GM04503 (cell line): ENCODE measurements at regions not wholly inside any gene's neighbourhood (a gene's known extent, or its start where the extent isn't known, plus 50 kb on each side); places are given as distances from the start of the nearest gene placed in this dataset.

Source experiments
- DNase-seq: peaks from one replicate; pipeline ENCODE4 v3.0.0-alpha.2; 2012; ENCODE audit warnings: low read depth

DNA sequence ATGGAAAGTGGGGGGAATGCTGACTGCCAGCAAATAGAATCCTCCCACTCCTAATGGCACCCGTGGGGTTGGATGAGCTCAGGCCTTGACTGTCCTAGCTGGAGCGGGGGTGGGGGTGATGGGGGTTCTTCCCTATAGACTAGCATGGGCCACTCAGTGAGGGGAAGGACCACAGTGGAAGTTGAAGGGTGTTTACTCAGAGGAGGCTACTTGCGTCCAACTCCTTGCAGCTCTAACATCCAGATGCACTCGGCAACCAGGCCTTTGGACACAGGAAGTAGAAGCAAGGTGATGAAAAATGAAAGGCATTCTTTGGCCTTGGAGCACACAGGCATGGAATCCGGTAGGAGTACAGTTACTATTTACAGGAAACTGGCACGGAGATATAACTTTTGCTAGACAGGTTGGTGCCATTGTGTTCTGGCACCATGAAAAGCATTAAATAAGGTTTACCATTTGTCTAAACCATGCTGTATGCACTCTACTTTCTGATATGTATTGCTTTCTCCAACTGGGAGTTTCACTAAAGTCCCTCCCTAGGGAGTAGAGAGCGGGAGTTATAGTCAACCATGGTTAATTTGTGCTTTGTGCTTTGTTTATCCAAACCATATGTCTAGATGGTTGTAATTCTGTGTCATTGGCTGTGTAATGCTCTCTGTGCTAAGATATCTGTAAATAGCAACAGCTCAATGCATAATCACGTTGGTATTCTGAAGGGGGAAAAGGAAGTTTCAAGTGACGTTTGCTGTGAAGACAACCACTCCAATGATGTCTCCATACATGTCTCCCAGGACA, 125.3 kb downstream of the TSHZ3 start:
- DNase-seq = peak; percentile 97

GRCh38 chr19:31220540-31220939, 128.7 kb downstream of the TSHZ3 start:
- DNase-seq = no peak

DNA sequence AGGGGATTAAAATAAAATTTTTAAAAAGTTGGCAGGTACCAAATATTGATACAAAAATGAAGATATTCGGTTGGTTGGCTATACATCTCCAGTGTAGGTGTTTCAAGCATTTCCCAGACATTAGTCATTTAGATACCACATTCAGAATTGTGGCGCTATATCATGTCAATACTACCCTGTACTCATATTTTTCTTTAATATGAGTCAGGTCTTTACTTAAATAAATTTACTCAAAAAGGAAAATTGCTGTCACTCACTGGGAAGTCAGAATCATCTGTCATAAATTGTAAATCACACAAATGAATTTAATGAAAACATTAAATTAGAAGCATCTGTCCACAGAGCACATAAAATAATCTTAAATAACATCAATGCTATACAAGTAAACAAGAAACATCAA, 134.2 kb downstream of the TSHZ3 start:
- no peak for DNase-seq

GRCh38 chr19:31214086-31214485, 135.2 kb downstream of the TSHZ3 start:
- DNase-seq = peak; percentile 97

DNA sequence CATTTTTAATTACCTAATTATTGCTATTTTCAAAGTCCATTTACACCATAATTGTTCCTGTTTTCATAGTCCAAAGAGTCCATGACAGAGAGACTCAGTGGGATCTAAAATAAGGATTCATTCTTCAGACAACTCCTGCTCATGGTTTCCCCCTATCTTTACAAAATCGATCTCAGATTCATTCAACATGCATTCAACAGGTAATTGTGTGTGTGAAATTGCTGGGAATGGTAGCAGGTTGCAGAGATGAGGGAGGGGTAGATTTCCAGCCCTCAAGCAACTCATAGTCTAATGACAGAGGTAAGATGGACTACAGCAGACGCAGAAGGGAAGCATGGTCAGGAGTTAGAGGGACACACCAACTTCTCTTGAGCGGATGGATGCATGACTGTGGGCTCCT, 138.1 kb downstream of the TSHZ3 start:
- DNase-seq = no peak

DNA sequence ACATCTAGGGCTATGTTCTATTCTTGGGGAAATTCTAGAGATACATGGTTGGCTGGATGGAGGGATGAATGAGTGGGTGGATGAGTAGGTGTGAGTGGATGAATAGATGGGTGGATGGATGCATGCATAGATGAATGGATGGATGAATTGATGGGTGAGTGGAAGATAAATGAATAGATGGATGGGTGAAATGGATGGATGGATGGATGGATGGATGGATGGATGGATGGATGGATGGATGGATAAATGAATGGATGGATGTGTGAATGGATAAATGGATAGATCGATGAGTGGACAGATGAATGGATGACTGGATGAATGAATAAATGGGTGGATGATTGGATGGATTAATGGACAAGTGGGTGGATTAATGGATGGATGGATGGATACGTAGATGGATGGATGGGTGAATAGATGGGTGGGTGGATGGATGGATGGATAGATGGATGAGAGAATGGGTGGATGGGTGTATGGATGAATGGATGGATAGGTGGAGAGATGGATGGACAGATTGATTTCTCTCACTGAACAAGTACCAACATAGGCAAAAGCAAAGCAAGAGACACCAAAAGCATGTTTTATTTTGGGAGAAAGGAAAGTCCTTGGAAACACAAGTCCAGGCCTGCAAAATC, 143.2 kb downstream of the TSHZ3 start:
- DNase-seq = no peak

DNA sequence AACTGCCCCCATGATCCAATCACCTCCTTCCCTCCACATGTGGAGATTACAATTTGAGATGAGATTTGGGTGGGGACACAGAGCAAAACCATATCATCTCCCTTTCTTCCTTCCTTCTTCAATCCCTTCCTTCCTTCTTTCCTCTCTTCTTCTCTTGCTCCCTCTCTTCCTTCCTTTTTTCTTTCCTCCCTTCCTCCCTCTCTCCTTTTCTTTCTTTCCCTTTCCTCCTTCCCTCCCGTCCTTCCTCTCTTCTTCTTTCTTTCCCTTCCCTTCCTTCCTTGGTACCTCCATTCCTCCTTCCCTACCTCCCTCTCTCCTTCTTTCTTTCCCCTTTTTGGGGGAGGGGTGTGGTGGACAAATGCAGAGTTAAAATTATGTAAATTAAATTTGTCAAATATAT, 145.1 kb downstream of the TSHZ3 start:
- DNase-seq = no peak

- DNase-seq = no peak
These were observed 164.0 kb downstream of the TSHZ3 start for GRCh38 chr19:31185261-31185660.

- no peak for DNase-seq
These were observed 167.7 kb downstream of the TSHZ3 start for GRCh38 chr19:31181535-31181934.

GRCh38 chr19:31180907-31181306, 168.3 kb downstream of the TSHZ3 start:
- DNase-seq = no peak

- no peak for DNase-seq
These were observed 169.8 kb downstream of the TSHZ3 start for GRCh38 chr19:31179471-31179852.

GRCh38 chr19:31178833-31179470, 170.3 kb downstream of the TSHZ3 start:
- no peak for DNase-seq

DNA sequence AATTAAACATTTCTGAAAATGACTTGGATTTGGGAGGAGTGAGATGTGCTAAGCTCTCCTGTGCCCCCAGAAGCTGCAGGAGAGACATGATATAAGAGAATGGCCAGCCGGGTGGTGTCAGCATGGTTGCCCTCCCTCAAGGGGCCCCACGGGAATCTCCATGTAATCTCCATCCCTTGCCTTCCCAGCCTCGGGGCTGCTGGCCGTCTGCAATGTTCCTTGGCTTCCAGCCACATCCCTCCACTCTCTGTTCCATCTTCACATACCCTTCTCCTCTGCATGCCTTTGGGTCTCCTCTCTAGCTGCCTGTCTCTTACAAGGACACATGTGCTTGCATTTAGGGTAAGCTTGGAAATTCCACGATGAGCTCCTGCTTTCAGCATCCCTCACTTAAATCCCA, 172.0 kb downstream of the TSHZ3 start:
- DNase-seq = no peak

- DNase-seq = no peak
These were observed 173.5 kb downstream of the TSHZ3 start for GRCh38 chr19:31175564-31176348.

- DNase-seq = no peak
These were observed 174.3 kb downstream of the TSHZ3 start for GRCh38 chr19:31174948-31175347.

DNA sequence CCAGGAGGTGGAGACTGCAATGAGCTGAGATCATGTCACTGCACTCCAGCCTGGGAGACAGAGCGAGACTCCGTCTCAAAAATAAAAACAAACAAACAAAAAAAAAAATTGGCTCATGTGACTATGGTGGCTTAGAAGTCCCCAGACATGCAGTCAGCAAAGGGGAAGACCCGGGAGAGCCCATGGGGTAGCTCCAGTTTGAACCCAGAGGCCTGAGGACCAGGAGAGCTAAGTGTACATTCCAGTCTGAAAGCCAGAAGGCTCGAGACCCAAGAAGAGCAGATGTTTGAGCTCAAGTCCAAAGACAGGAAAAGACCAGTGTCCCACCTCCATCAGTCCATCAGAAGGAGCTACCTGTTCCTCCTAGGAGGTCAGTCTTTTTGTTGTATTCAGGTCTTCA, 175.2 kb downstream of the TSHZ3 start:
- no peak for DNase-seq

DNA sequence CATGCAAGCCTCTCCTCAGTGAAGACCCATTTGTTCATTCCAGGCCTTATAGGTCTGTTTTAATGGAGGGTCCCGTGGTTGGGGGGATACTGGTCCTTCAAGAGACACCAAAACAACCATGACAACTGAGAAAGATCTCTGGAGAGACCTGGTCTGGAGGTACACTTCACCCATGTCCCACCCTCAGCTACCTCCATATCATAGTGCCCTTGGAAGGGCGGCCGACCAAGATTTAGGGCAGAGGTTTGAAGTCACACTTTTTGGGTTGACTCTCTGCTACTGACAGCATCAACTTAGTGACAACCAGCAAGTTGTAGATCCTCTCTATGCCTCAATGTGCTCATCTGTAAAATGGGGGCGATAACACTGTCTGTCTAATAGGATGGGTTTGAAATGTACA, 177.3 kb downstream of the TSHZ3 start:
- no peak for DNase-seq

- DNase-seq = no peak
These were observed 179.2 kb downstream of the TSHZ3 start for GRCh38 chr19:31170046-31170445.

DNA sequence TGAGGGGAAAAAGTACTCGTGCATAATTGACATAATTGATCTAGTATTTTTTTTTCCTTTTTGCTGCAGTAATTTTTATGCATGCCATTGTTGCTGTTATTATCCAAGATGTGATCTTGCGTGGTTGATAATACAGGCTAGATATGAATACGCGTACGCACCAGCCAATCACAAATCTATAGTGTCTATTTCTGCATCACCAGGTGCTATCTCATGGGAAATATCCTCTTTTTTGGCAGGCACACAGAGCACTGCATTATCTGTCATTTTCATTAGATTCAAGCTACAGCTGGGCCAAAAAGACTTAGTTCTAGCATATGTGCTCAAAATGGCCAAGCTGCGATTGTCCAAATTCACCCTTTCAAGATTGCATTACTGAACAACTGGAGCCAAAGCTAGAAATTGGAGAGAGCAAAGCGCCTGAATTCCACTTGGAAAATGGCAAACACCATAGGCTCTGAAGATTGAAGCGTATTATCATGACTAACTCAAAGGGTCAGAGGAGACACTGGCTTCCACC, 181.1 kb downstream of the TSHZ3 start:
- no peak for DNase-seq

- no peak for DNase-seq
These were observed 181.5 kb downstream of the TSHZ3 start for GRCh38 chr19:31167690-31168089.

- DNase-seq = no peak
These were observed 183.0 kb downstream of the TSHZ3 start for GRCh38 chr19:31166206-31166605.

GRCh38 chr19:31164791-31165251, 184.4 kb downstream of the TSHZ3 start:
- no peak for DNase-seq
